BE2C (cell line): ENCODE measurements at regions not wholly inside any gene's neighbourhood (a gene's known extent, or its start where the extent isn't known, plus 50 kb on each side); places are given as distances from the start of the nearest gene placed in this dataset.

Experiments used
- DNase-seq: peaks from one replicate; pipeline ENCODE4 v3.0.0-alpha.2; 2020
- H3K27me3 ChIP-seq: fragments of 250-450 bp; sonication (Bioruptor Pico); 2 replicates; pipeline ENCODE4 v1.5.1; 2020; ENCODE audit warnings: mild to moderate bottlenecking
- H3K36me3 ChIP-seq: fragments of 250-450 bp; sonication (Bioruptor Pico); 2 replicates; pipeline ENCODE4 v1.5.1; 2020; ENCODE audit warnings: mild to moderate bottlenecking
- H3K4me1 ChIP-seq: fragments of 250-450 bp; sonication (Bioruptor Pico); 2 replicates; pipeline ENCODE4 v1.5.1; 2020
- H3K4me3 ChIP-seq: 2 replicates; pipeline ENCODE4 v1.5.1; 2011; ENCODE audit warnings: low read depth, low read length
- H3K9me3 ChIP-seq: fragments of 250-450 bp; sonication (Bioruptor Pico); 2 replicates; pipeline ENCODE4 v1.5.1; 2020
- CTCF ChIP-seq: IDR thresholded peaks from 2 replicates; pipeline ENCODE4 v1.5.1; 2012; ENCODE audit warnings: mild to moderate bottlenecking, low read depth, low read length

- H3K4me3 ChIP-seq = no peak overlapping the region
- no peak for DNase-seq
- no peaks in the 10 kb centered on the region for H3K4me1 ChIP-seq
- no peaks in the 10 kb centered on the region for H3K36me3 ChIP-seq
- no peak for TF ChIP-seq CTCF
- peaks cover 15% of the 10 kb centered on the region for H3K27me3 ChIP-seq
- no peaks in the 10 kb centered on the region for H3K9me3 ChIP-seq
Observed at GRCh38 chr13:39232999-39233398, 194.7 kb downstream of the NHLRC3 start.

GRCh38 chr13:39233519-39233918, 195.3 kb downstream of the NHLRC3 start:
- no peaks in the 10 kb centered on the region for H3K9me3 ChIP-seq
- H3K4me1 ChIP-seq = no peaks in the 10 kb centered on the region
- H3K4me3 ChIP-seq = no peak overlapping the region
- no peaks in the 10 kb centered on the region for H3K36me3 ChIP-seq
- no peak for DNase-seq
- TF ChIP-seq CTCF = no peak
- H3K27me3 ChIP-seq = peaks cover 15% of the 10 kb centered on the region

GRCh38 chr13:39244561-39245230, 206.4 kb downstream of the NHLRC3 start:
- no peaks in the 10 kb centered on the region for H3K36me3 ChIP-seq
- H3K4me1 ChIP-seq = no peaks in the 10 kb centered on the region
- DNase-seq = no peak
- H3K27me3 ChIP-seq = no peaks in the 10 kb centered on the region; the same call in 1 of the 2 replicates
- no peak for TF ChIP-seq CTCF
- H3K4me3 ChIP-seq = no peak overlapping the region
- no peaks in the 10 kb centered on the region for H3K9me3 ChIP-seq

GRCh38 chr13:39245688-39246087, 207.4 kb downstream of the NHLRC3 start:
- Histone ChIP-seq H3K27me3 (no peaks in the 10 kb centered on the region; the same call in 1 of the 2 replicates), H3K9me3 (no peaks in the 10 kb centered on the region), H3K4me3 (no peak overlapping the region), H3K36me3 (no peaks in the 10 kb centered on the region), H3K4me1 (no peaks in the 10 kb centered on the region)
- no peak for DNase-seq
- no peak for TF ChIP-seq CTCF

- Histone ChIP-seq H3K4me3 (no peak overlapping the region), H3K9me3 (no peaks in the 10 kb centered on the region), H3K36me3 (no peaks in the 10 kb centered on the region), H3K27me3 (no peaks in the 10 kb centered on the region; the same call in 1 of the 2 replicates), H3K4me1 (peaks cover 6% of the 10 kb centered on the region; the same call in 1 of the 2 replicates)
- TF ChIP-seq CTCF = no peak
- DNase-seq = no peak
Observed at GRCh38 chr13:39249982-39250381, 211.7 kb downstream of the NHLRC3 start.

GRCh38 chr13:39250440-39250839, 212.2 kb downstream of the NHLRC3 start:
- DNase-seq = no peak
- Histone ChIP-seq H3K4me3 (no peak overlapping the region), H3K9me3 (no peaks in the 10 kb centered on the region), H3K4me1 (peaks cover 6% of the 10 kb centered on the region; the same call in 1 of the 2 replicates), H3K36me3 (no peaks in the 10 kb centered on the region), H3K27me3 (no peaks in the 10 kb centered on the region; the same call in 1 of the 2 replicates)
- TF ChIP-seq CTCF = no peak
